ENCODE measurements at regions not wholly inside any gene's neighbourhood (a gene's known extent, or its start where the extent isn't known, plus 50 kb on each side); places are given as distances from the start of the nearest gene placed in this dataset.

DNA sequence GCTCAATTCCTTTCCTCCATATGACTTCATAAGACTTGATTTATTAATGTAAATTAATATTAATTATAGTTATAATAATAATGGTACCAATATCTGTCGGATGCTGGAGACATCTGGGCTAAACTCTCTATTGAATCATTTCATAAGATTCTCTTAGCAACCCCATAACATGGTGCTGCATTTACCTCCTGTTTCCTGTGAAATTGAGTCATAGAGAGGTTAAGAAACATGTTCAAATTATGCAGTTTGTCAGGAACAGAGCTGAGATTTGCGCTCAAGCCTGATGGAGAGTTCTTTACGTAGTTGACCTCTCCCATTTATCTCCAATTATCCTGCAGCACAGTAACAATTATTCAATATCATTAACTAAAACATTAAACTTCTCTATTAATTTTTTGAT is 621.8 kb upstream of the FZD8 start:
- TF ChIP-seq JUND (IDR thresholded peaks at IDR 0.05; ENCODE audit: low read length), result no peak
- TF ChIP-seq ZNF274 (IDR thresholded peaks at IDR 0.05; ENCODE audit: borderline replicate concordance, extremely low read depth, low read length), result no peak
- no peak for TF ChIP-seq EP300 (IDR thresholded peaks at IDR 0.05; ENCODE audit: borderline replicate concordance in 1 of 2, low read depth in 2 of 2, low read length in 2 of 2)
- TF ChIP-seq TAF1 (IDR thresholded peaks at IDR 0.05; ENCODE audit: low read depth, low read length), result no peak
- no peak for TF ChIP-seq SP1 (IDR thresholded peaks at IDR 0.05; ENCODE audit: low read depth, low read length)
- no peak for TF ChIP-seq GABPA (IDR thresholded peaks at IDR 0.05; ENCODE audit: borderline replicate concordance, insufficient read depth, low read length)
- no peak for TF ChIP-seq POLR2A (IDR thresholded peaks at IDR 0.05; ENCODE audit: control extremely low read depth in 1 of 2, low read depth in 2 of 2, low read length in 2 of 2)
- TF ChIP-seq, protein P1, sequence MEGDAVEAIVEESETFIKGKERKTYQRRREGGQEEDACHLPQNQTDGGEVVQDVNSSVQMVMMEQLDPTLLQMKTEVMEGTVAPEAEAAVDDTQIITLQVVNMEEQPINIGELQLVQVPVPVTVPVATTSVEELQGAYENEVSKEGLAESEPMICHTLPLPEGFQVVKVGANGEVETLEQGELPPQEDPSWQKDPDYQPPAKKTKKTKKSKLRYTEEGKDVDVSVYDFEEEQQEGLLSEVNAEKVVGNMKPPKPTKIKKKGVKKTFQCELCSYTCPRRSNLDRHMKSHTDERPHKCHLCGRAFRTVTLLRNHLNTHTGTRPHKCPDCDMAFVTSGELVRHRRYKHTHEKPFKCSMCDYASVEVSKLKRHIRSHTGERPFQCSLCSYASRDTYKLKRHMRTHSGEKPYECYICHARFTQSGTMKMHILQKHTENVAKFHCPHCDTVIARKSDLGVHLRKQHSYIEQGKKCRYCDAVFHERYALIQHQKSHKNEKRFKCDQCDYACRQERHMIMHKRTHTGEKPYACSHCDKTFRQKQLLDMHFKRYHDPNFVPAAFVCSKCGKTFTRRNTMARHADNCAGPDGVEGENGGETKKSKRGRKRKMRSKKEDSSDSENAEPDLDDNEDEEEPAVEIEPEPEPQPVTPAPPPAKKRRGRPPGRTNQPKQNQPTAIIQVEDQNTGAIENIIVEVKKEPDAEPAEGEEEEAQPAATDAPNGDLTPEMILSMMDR (IDR thresholded peaks at IDR 0.05; ENCODE audit: control extremely low read depth in 1 of 3, insufficient read depth in 1 of 3, low read depth in 1 of 3, low read length in 3 of 3), result no peak
